Uterus (tissue), 2 donors: ENCODE measurements at regions not wholly inside any gene's neighbourhood (a gene's known extent, or its start where the extent isn't known, plus 50 kb on each side); places are given as distances from the start of the nearest gene placed in this dataset.

Experiments used
- CTCF ChIP-seq, 4 experiments: fragments of 200-600 bp in 2 of 4; fragments of 450-650 bp in 2 of 4; sonication (generic) in 2 of 4; IDR thresholded peaks; one replicate each; pipeline ENCODE4 v1.5.1; 2016 to 2019; ENCODE audit warnings: antibody characterized with exemption in 4 of 4, mild to moderate bottlenecking in 2 of 4, moderate library complexity in 1 of 4
- POLR2A ChIP-seq, 2 donors: fragments of 450-650 bp; IDR thresholded peaks; one replicate each; pipeline ENCODE4 v1.6.1; 2016; ENCODE audit warnings: antibody characterized with exemption in 2 of 2, mild to moderate bottlenecking in 1 of 2, moderate library complexity in 1 of 2

- TF ChIP-seq POLR2A (IDR thresholded peaks at IDR 0.05), result no peak
- TF ChIP-seq CTCF (IDR thresholded peaks at IDR 0.05), result no peak
These were observed 213.1 kb upstream of the ACO1 start for GRCh38 chr9:32171339-32171738.
